ENCODE measurements at regions not wholly inside any gene's neighbourhood (a gene's known extent, or its start where the extent isn't known, plus 50 kb on each side); places are given as distances from the start of the nearest gene placed in this dataset.
"Not testable (repeated sequence)": the region's sequence is repeated elsewhere in the genome, so short reads cannot be mapped to it uniquely, and the experiment has no call there.

DNA sequence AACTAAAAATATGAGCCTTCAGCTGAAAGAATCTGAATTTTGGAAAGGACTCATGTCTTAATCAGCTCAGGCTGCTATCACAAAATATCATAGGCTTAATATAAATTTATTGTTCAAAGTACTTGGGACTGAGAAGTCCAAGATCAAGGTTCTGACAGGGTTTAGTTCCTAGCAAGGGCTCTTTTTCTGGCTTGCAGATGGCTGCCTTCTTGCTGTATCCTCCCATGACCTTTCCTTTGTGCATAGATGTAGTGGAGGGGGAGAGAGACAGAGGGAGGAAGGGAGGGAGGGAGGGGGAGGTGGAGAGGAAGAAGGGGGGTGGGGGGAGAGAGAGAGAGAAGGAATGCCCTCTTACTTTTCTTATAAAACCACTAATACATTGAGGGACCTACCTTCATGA lies 306.8 kb upstream of the DDI1 start:
- no peak for DNase-seq (ENCODE audit: low read depth)

DNA sequence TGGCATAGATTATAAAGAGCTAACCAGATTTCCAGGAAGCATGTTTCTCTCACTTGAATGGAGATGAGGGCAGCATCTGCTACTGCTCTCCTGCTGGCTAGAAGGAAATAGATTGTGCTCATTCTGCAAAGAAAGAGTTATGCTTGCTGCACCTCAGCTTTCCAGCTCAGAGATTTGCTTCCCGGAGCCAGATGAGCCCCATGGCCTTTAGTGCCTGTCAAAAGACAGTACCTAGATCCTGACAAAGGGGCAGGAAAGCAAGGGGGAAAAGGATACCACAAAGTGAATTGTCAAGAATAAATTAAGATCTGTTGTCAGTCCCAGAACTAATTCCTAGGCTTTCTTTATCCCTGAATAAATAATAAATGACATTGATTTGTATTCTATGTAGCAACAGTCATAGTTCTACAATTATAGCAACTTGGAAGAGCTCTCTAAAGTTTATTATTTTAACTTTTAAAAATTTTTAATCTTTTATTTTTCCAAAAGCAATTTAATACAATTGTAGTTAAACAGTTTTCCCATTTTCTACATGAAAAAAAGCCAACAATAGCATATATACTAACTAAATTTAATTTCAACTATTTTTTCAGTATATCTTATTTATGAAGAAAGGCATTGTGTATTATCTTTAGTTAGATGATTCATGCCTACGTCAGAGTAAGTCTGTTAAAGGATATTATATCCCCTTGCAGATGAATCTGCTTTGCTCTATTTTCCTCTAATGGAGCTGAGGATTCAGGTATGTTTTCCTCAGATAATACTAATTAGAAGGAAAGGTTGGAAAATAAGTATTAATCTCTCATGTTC lies 306.1 kb upstream of the DDI1 start:
- no peak for DNase-seq (ENCODE audit: low read depth)

DNA sequence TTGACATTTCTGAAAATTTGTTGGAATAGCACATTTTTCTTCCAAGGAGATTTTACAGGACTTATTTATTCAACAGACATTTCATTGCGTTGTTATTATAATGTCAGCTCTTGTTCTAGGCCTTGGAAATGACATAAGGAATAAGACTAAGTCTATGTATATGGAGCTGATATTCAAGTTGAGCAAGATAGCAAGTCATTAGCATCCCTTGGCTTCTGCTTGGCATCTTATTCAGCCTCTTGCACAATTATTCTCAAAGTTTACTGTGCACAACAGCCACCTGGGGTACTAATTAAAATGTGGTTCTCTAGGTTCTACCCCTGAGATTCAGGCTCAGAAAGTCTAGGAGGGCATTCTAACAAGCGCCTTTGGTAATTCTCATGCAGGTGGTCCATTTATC lies 304.8 kb upstream of the DDI1 start:
- no peak for DNase-seq (ENCODE audit: low read depth)

DNA sequence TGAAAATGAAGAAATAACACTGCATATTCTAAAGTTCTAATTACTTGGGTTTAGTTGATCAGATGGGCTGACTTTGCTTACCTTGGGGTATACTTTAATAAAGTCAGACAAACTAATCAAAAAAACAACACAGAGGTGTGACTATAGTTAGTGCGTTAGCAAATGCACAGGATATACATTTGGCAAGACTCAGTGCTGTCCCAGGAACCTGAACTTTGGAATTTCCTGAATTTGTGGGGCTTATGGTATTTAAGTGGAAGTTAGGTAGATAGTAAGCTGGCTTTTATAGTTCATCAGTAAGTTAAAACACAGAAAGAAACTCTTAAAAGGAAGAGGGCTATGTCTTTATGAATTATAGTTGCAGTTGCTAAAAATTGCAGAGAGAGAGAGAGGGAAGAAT lies 302.6 kb upstream of the DDI1 start:
- no peak for DNase-seq (ENCODE audit: low read depth)

DNA sequence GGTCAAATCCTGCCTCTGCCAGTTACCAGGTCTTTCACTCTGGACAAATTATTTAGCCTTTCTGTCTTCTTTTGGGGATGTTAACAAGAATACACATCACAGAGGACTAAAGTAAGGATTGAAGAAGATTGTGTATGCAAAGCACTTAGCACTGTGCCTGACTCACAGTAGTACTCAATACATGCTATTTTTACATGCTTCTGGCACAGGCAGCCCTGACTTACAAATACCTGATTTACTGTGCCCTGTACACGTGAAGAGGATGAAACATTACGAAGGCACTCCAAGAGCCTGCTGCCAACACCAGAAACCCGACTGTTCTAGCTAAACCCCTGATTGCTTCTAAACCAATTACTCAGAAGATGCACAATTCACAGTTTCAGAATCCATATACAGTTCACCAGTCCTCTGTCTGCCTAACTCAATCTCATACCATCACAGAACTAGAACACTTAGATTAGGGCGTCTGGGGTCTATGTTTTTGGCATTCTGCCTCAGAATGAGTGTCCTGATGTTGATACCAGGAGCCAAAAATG lies 300.9 kb upstream of the DDI1 start:
- DNase-seq (ENCODE audit: low read depth): no peak

DNA sequence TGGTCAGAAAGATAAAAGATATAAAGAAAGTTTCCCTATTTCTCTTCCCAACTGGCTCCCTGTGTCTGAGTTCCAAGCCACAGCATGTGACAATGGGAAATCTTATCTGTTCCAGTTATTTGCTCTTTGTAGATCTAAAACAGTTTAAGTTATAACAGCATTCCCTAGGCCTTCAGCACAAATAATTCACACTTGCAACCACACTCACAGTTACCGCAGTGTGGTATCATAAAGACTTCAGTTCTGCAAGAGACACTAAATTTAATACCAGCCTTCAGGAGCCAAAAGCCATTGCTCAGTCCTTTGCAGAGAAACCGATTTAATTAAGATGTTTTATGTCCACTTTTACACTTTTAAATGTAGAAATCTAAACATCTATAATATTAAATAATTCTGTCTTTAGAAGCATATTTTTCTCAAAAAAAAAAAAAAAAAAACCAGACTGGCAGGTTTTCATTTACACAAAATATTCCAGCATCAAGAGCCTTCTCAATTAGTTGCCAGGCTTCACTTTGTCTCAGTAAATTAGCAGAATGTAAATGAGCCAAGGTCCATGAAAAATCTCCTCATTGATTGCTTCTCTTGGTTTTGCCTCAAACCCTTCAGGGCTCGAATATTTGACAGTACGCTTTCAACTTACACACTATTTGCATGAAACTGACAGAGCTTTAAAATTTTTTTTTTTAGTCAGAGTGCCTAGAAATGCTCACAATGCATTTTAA lies 300.0 kb upstream of the DDI1 start:
- DNase-seq (ENCODE audit: low read depth): no peak

DNA sequence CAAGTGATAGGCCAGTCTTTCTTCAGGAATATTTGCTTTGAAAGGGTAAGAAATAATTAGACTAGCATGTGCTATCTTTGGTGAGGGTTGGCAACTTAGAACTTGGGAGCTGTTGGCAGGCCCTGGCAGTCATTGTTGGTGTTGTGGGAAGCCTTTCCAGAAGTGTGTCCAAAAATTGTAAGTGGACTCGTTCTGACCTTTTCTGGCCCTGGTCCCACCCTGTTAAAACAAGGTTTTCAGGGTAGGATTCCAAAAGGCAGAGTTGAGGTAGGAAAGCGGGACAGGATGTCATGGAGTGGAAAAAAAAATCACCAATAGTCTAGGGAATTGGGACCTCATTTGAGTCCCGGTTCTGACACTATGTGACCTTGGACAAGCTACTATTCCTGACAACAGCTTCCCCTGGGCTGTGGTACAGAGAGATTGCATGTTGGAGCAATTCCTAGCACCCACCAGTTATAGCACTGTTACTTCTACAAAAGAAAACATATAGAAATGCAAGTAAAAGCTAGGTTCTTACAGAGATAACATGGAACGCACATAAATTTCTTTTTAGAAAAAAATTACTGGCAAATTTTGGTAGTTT lies 299.3 kb upstream of the DDI1 start:
- DNase-seq (ENCODE audit: low read depth): no peak

DNA sequence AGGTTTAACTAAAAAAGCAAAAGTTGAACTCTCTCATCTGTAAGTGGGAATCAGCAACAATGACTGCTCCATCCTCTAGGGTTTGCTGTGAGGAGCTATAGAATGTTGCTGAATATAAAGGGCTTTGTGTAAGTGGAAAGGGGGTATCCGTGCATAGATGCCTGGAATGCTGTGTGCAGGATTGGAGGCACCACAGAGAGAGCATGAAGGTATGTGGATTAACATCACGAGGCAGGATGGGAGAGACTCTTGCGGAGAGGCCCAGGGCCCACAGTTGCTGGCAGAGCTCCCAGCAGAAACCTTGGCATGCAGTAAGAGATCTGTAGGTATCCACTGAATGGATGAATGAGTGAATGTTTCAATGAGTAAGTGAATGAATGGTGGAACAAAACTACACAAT lies 298.7 kb upstream of the DDI1 start:
- DNase-seq (ENCODE audit: low read depth): no peak

DNA sequence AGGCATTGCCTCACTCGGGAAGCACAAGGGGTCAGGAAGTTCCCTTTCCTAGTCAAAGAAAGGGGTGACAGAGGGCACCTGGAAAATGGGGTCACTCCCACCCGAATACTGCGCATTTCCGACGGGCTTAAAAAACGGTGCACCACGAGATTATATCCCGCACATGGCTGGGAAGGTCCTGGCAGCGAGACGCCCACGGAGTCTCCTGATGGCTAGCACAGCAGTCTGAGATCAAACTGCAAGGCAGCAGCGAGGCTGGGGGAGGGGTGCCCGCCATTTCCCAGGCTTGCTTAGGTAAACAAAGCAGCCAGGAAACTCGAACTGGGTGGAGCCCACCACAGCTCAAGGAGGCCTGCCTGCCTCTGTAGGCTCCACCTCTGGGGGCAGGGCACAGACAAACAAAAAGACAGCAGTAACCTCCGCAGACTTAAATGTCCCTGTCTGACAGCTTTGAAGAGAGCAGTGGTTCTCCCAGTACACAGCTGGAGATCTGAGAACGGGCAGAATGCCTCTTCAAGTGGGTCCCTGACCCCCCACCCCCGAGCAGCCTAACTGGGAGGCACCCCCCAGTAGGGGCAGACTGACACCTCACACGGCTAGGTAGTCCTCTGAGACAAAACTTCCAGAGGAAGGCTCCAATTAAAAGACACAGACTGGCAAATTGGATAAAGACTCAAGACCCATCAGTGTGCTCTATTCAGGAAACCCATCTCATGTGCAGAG lies 297.2 kb upstream of the DDI1 start:
- DNase-seq (ENCODE audit: low read depth): not testable (repeated sequence)

DNA sequence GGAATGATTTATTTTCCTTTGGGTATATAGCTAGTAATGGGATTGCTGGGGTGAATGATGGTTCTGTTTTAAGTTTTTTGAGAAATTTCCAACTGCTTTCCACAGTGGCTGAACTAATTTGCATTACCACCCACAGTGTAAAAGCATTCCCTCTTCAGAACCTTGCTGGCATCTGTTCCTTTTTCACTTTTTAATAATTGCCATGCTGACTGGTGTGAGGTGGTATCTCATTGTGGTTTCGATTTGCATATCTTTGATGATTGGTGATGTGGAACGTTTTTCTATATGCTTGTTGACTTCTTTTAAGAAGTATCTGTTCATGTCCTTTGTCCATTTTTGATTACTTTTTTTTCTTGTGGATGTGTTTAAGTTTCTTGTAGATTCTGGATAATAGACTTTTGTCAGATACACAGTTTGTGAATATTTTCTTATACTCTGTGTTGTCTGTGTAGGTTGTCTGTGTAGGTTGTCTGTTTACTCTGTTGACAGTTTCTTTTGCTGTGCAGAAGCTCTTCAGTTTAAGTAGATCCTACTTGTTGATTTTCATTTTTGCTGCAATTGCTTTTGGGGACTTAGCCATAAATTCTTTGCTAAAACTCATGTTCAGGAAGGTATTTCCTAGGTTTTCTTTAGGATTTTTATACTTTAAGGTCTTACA lies 291.8 kb upstream of the DDI1 start:
- DNase-seq (ENCODE audit: low read depth): no peak

DNA sequence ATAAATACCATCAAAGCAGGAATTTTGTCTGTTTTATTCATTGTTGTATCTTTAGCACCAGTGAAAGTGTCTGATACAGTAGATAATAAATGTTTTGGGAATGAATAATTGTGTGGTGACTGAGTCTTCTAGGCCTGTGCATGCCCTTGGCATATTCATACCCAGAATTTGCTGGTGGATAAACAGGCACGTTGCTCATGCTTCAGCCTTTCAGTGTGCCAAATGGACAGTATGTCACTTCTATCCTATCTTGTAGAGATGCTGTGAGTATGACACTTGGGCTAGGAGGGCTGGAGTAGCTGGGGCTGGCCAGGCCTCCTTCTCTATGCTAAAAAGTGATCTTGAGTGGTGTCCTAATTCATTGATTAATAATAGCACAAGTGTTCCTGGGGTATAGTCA lies 287.3 kb upstream of the DDI1 start:
- no peak for DNase-seq (ENCODE audit: low read depth)

DNA sequence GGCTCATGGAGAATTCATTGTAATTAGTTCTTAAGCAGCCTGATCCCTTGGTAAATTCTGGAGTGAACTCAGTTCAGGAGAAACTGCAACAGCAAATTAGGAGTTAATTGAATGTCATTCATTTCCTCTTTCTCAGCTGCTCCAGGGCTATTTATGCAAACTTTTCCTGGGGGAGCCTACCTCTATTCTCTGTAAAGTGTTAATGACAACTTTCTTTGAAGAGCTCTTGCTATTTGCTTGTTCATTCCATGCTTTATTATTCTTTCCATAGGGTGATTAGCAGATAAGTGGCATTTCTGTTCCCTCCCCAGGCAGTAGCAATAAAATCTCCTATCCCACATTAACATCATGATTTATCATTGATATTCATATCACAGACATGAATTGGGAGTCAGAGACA lies 267.6 kb upstream of the DDI1 start:
- no peak for DNase-seq (ENCODE audit: low read depth)

DNA sequence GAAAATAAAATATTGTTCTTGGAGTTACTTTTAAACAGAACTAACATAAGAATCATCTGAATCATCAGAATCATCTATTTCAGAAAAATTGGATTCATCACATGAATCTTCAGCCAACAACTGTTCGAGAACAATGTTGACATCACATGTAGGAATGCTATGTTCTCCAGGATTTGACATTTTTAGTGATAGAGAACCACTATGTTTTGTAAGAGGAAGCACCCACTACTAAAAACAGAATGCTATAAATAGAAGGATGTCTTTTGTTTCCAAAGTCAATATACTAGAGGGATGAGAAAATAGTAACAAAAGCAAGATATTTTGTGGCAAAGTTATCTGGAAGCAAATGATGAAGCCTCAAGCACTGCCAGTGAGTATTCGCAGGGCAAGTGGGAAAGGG lies 263.4 kb upstream of the DDI1 start:
- DNase-seq (ENCODE audit: low read depth): peak; percentile 11

DNA sequence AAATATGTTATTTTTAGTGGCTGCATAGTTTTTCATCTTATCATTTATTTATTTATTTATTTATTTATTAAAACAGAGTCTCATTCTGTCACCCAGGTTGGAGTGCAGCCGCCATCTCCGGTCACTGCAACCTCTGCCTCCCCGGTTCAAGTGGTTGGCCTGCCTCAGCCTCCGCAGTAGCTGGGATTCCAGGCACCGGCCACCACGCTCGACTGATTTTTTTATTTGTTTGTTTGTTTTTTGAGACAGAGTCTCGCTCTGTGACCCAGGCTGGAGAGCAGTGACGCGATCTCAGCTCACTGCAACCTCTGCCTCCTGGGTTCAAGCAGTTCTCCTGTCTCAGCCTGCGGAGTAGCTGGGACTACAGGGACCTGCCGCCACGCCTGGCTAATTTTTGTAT lies 262.9 kb upstream of the DDI1 start:
- no peak for DNase-seq (ENCODE audit: low read depth)

DNA sequence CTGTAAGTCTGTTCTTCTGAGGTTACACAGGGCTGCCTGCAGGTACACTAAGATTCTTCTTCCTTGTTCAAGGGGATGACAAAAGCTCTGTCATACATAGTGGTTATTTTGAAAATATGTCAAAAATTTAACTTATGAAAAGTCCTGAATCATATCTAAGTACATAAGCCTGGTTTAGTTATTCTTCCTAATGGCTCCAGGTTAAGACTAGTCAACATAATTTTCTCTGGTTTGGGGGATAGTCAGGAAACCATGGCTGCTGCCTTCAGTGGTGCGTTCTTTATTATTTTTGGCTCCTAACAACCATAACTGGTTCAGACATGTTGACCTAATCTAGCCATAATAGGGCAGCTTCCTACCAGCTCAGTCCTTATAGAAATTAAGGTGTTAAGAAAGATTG lies 257.4 kb upstream of the DDI1 start:
- DNase-seq (ENCODE audit: low read depth): no peak

DNA sequence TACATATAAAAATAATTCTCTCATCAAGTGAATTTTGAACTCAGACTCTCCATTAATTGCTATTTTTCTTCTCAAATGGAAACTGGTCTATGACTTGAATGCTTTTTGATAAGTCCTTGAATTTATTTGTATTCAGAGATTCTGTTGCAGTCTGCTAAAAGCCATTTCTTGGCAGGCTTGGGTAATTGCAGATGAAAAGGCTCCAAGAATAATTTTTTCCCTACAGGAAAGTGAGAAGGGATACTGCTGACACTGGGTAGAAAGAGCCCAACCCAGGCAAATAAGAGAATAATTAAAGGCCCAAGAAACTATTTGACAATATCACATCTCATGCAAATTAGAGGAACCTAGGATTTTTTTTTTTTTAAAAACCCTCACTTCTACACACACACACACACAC lies 246.5 kb upstream of the DDI1 start:
- DNase-seq (ENCODE audit: low read depth): no peak

DNA sequence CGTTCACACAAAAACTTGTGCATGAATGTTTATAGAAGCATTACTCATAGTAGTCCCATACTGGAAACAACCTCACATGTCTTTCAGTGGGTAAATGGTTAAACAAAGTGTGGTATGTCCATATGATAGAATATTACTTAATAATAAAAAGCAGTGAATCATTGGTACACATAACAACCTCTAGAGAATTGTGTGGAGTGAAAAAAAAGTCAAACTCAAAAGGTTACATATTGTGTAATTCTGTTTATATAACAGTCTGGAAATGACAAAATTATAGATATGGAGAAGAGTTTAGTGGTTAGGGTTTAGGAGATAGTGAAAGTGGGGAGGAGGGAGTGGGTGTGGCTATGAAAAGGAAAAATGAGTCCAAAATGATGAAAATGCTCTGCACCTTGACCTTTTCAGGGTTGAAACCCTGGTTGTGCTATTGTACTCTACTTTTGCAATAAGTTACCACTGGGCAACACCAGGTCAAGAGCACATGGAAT lies 243.4 kb upstream of the DDI1 start:
- no peak for DNase-seq (ENCODE audit: low read depth)

DNA sequence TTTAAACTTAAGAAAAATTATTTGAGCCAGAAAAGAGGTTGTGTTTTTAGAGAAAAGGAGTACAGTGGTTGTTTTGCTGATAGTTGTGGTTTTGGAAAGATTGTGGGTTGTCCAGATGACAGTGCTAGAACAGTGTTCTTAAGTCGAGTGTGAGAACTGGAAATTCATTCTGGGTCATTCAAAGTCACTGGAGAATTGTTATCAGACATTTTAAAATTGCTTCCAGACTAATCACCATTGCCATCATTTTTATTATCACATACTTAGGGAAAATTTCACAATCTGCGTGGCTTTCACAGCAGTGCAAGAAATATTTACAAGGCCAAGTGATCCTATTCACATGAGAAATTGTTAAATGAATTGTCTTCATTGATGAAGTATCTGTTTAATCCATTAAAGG lies 242.2 kb upstream of the DDI1 start:
- peak; percentile 7 for DNase-seq (ENCODE audit: low read depth)

DNA sequence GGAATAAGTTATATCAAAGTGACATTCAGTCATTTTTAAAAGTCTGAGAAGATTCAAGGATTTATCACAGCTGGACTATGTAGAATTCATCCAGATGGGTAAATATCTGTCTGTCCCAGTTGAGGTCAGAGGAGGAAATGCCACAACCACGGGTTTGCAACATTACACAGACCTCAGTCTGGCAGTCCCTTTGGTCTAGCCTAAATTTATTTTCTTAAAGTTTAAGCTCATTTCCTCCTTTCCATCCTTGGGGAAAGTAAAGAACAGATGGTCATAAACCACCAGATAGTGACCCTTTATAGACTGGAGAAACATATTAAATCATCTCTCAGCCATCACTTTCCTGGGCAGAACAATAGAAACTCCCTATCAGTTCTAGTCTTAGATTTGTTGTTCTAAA lies 238.4 kb upstream of the DDI1 start:
- DNase-seq (ENCODE audit: low read depth): peak; percentile 54

DNA sequence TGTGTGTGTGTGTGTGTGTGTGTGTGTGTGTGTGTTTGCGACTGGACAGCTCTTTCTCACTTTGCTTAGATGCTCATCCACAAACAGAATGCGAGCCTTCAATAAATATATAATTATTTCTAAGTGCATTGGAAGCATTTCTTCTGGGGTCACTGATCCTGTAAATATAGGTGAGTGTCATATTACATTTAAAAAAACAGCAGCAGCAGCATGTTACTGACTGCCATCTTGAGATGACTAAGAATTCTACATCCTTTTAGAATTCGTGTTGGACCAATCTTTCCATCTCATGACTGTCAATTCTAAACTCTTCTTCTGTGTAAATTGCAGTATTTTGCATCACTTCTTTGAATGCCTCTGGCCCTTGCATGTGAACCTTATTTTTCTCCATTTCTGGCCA lies 238.0 kb upstream of the DDI1 start:
- no peak for DNase-seq (ENCODE audit: low read depth)

Measured in myocyte (in vitro differentiated cells).